SK-N-SH (cell line): ENCODE measurements at regions not wholly inside any gene's neighbourhood (a gene's known extent, or its start where the extent isn't known, plus 50 kb on each side); places are given as distances from the start of the nearest gene placed in this dataset.

Source experiments
- CTCF ChIA-PET: fragments of 300-600, 350-600 bp; formaldehyde crosslinking; extraction: SDS; loops from one replicate; lab custom pipeline; 2021; lab: Yijun Ruan, JAX
- POLR2A ChIA-PET: fragments of 350-600 bp; sonication (Branson Sonifier 250); formaldehyde crosslinking; extraction: SDS; loops from one replicate; lab custom pipeline; 2020; ENCODE audit warnings: antibody characterized with exemption, inconsistent platforms; lab: Yijun Ruan, JAX
- DNase-seq: peaks from one replicate; pipeline ENCODE4 v3.0.0; 2012
- H2AFZ ChIP-seq: fragments of 200-600 bp; sonication (generic); 2 replicates; pipeline ENCODE4 v1.8.1; 2016; ENCODE audit warnings: antibody characterized with exemption, mild to moderate bottlenecking, low read depth
- H3F3A ChIP-seq: fragments of 200-600 bp; sonication (generic); replicated peaks from 2 replicates; pipeline ENCODE3; 2016; ENCODE audit warnings: antibody characterized with exemption, mild to moderate bottlenecking; ENCODE audit not compliant: insufficient read depth
- H3K27ac ChIP-seq, 2 experiments: fragments of 200-500 bp in 1 of 2; fragments of 200-600 bp in 1 of 2; sonication (Bioruptor generic) in 1 of 2; sonication (generic), shearing (Covaris generic) in 1 of 2; 2 replicates each; pipeline versions ENCODE4 v1.5.1 to v1.6.1; 2014 to 2016; ENCODE audit warnings: low read depth in 2 of 2, inconsistent platforms in 1 of 2, low read length in 1 of 2, mild to moderate bottlenecking in 1 of 2, mixed read lengths in 1 of 2
- H3K27me3 ChIP-seq: fragments of 200-600 bp; sonication (generic), shearing (Covaris generic); 2 replicates; pipeline ENCODE4 v1.6.1; 2016; ENCODE audit warnings: mixed run types; ENCODE audit not compliant: insufficient read depth
- H3K36me3 ChIP-seq, 2 experiments: fragments of 200-500 bp in 1 of 2; fragments of 200-600 bp in 1 of 2; sonication (Bioruptor generic) in 1 of 2; sonication (generic) in 1 of 2; replicated peaks in 1 of 2; 2 replicates each; pipeline versions ENCODE3 to v1.5.1; 2014 to 2016; ENCODE audit warnings: low read length in 1 of 2, mild to moderate bottlenecking in 1 of 2; ENCODE audit not compliant: insufficient read depth in 2 of 2, control insufficient read depth in 1 of 2
- H3K4me1 ChIP-seq, 2 experiments: fragments of 200-500 bp in 1 of 2; fragments of 200-600 bp in 1 of 2; sonication (Bioruptor generic) in 1 of 2; sonication (generic), shearing (Covaris generic) in 1 of 2; 2 replicates each; pipeline versions ENCODE4 v1.5.1 to v1.6.1; 2014 to 2016; ENCODE audit warnings: low read depth in 1 of 2, low read length in 1 of 2, mixed run types in 1 of 2; ENCODE audit not compliant: insufficient read depth in 2 of 2, control insufficient read depth in 1 of 2
- H3K4me2 ChIP-seq: fragments of 200-600 bp; sonication (generic), shearing (Covaris generic); 2 replicates; pipeline ENCODE4 v1.6.1; 2017; ENCODE audit warnings: mixed run types
- H3K4me3 ChIP-seq, 2 experiments: fragments of 200-500 bp in 1 of 2; fragments of 200-600 bp in 1 of 2; sonication (Bioruptor generic) in 1 of 2; sonication (generic), shearing (Covaris generic) in 1 of 2; 2 replicates each; pipeline versions ENCODE4 v1.5.1 to v1.8.1; 2014 to 2016; ENCODE audit warnings: low read depth in 2 of 2, inconsistent platforms in 1 of 2, low read length in 1 of 2, mild to moderate bottlenecking in 1 of 2, mixed read lengths in 1 of 2, moderate library complexity in 1 of 2
- H3K79me2 ChIP-seq: fragments of 200-600 bp; sonication (generic); 2 replicates; pipeline ENCODE4 v1.8.1; 2017; ENCODE audit warnings: mild to moderate bottlenecking; ENCODE audit not compliant: insufficient read depth
- H3K9ac ChIP-seq: fragments of 200-600 bp; sonication (generic); 2 replicates; pipeline ENCODE4 v1.6.1; 2017; ENCODE audit warnings: mixed run types
- H3K9me2 ChIP-seq: fragments of 200-600 bp; sonication (generic); 2 replicates; pipeline ENCODE4 v1.6.1; 2017; ENCODE audit warnings: mixed run types
- H3K9me3 ChIP-seq: fragments of 200-600 bp; sonication (generic); 2 replicates; pipeline ENCODE4 v1.6.1; 2017; ENCODE audit warnings: mixed run types, mild to moderate bottlenecking, moderate library complexity
- H4K20me1 ChIP-seq: fragments of 200-600 bp; sonication (generic); 2 replicates; pipeline ENCODE4 v1.6.1; 2017; ENCODE audit warnings: mild to moderate bottlenecking, mixed run types; ENCODE audit not compliant: insufficient read depth
- EP300 ChIP-seq, 2 experiments: IDR thresholded peaks; 2 replicates each; pipeline versions ENCODE4 v1.4.0 to v1.6.1; 2012; ENCODE audit warnings: borderline replicate concordance in 1 of 2, low read depth in 1 of 2, low read length in 1 of 2
- EZH2phosphoT487 ChIP-seq: fragments of 200-600 bp; sonication (generic); IDR thresholded peaks from 2 replicates; pipeline ENCODE4 v1.6.1; 2017; ENCODE audit warnings: low read depth, mixed run types, mild to moderate bottlenecking, antibody characterized with exemption, moderate library complexity, borderline replicate concordance
- FOSL2 ChIP-seq: IDR thresholded peaks from 2 replicates; pipeline ENCODE4 v1.4.0; 2012; ENCODE audit warnings: low read depth, mild to moderate bottlenecking, moderate library complexity, borderline replicate concordance
- FOXJ3 ChIP-seq: sonication (generic); formaldehyde crosslinking; IDR thresholded peaks from 2 replicates; pipeline ENCODE4 v1.5.1; 2020; ENCODE audit warnings: mild to moderate bottlenecking, missing genetic modification reagents
- GABPA ChIP-seq: IDR thresholded peaks from 2 replicates; pipeline ENCODE4 v1.4.0; 2012; ENCODE audit warnings: low read depth, mild to moderate bottlenecking
- GATA2 ChIP-seq: sonication (generic); formaldehyde crosslinking; IDR thresholded peaks from 2 replicates; pipeline ENCODE4 v1.5.0; 2020; ENCODE audit warnings: mild to moderate bottlenecking, missing genetic modification reagents
- JUND ChIP-seq: IDR thresholded peaks from 2 replicates; pipeline ENCODE4 v1.4.0; 2012
- MAX ChIP-seq: IDR thresholded peaks from 2 replicates; pipeline ENCODE4 v1.4.0; 2012; ENCODE audit warnings: low read depth
- MEF2A ChIP-seq: IDR thresholded peaks from 2 replicates; pipeline ENCODE4 v1.4.0; 2012; ENCODE audit warnings: low read depth, borderline replicate concordance
- MXI1 ChIP-seq: IDR thresholded peaks from 2 replicates; pipeline ENCODE4 v1.6.1; 2012; ENCODE audit warnings: mild to moderate bottlenecking, low read depth, low read length, improper control_type of control experiment
- NFIC ChIP-seq: IDR thresholded peaks from 2 replicates; pipeline ENCODE4 v1.4.0; 2012; ENCODE audit warnings: borderline replicate concordance
- NRF1 ChIP-seq: IDR thresholded peaks from 2 replicates; pipeline ENCODE4 v1.6.1; 2012; ENCODE audit warnings: low read depth, mild to moderate bottlenecking, low read length
- POLR2AphosphoS5 ChIP-seq: IDR thresholded peaks from 2 replicates; pipeline ENCODE4 v1.6.1; 2012; ENCODE audit warnings: low read depth, low read length
- RCOR1 ChIP-seq: fragments of 150-350 bp; IDR thresholded peaks from 2 replicates; pipeline ENCODE4 v1.6.1; 2017; ENCODE audit warnings: antibody characterized with exemption, low read length
- REST ChIP-seq: IDR thresholded peaks from 2 replicates; pipeline ENCODE4 v1.6.1; 2012; ENCODE audit warnings: mild to moderate bottlenecking, low read depth, low read length, moderate library complexity
- SMC3 ChIP-seq: IDR thresholded peaks from 2 replicates; pipeline ENCODE4 v1.6.1; 2012; ENCODE audit warnings: low read depth, low read length, improper control_type of control experiment
- TCF12 ChIP-seq: IDR thresholded peaks from 2 replicates; pipeline ENCODE4 v1.4.0; 2012
- USF1 ChIP-seq: IDR thresholded peaks from 2 replicates; pipeline ENCODE4 v1.4.0; 2012; ENCODE audit warnings: low read depth, borderline replicate concordance
- USF2 ChIP-seq: fragments of 150-350 bp; IDR thresholded peaks from 2 replicates; pipeline ENCODE4 v1.6.1; 2017; ENCODE audit warnings: antibody characterized with exemption, low read length, low read depth, borderline replicate concordance
- WGBS: methylation state at CpG from one replicate; pipeline ENCODE4 v1.1.6; 2017; ENCODE audit warnings: low lambda C conversion rate; 5-methylcytosine and 5-hydroxymethylcytosine counted together

GRCh38 chr3:39716849-39717248, 92.6 kb upstream of the MYRIP start:
- H3K9me2 ChIP-seq, result no peaks in the 10 kb centered on the region
- H4K20me1 ChIP-seq, result no peaks in the 10 kb centered on the region
- no peak overlapping the region for H3K4me2 ChIP-seq
- POLR2A ChIA-PET, result no interaction called here
- TF ChIP-seq EZH2phosphoT487 (no peak), MAX (no peak)
- H3K79me2 ChIP-seq, result no peaks in the 10 kb centered on the region
- CTCF ChIA-PET, result interaction anchor here (0.9 to 1.5 kb wide), 2 partner anchors 82 to 462 kb away, joined by 3 to 5 read pairs; no protein-coding TSS in a partner anchor
- H3F3A ChIP-seq, result peaks cover 8% of the 10 kb centered on the region
- H3K9ac ChIP-seq, result no peak overlapping the region
- H3K27ac ChIP-seq, result no peak overlapping the region
- no peak overlapping the region for H3K4me3 ChIP-seq
- no peaks in the 10 kb centered on the region for H3K9me3 ChIP-seq
- peaks cover 0 to 8% of the 10 kb centered on the region in 2 experiments; a peak in 2 of 4 replicates for H3K4me1 ChIP-seq
- no peak overlapping the region for H2AFZ ChIP-seq
- DNase-seq, result no peak
- WGBS, result 85% methylated on average over 3 of the region's 3 CpGs
- no peaks in the 10 kb centered on the region for H3K27me3 ChIP-seq
- no peaks in the 10 kb centered on the region for H3K36me3 ChIP-seq

GRCh38 chr3:39718674-39719595, 90.5 kb upstream of the MYRIP start:
- Histone ChIP-seq H3K4me1 (peaks cover 0 to 8% of the 10 kb centered on the region in 2 experiments; a peak in 2 of 4 replicates), H3K4me3 (no peak overlapping the region), H4K20me1 (no peaks in the 10 kb centered on the region), H3K27me3 (no peaks in the 10 kb centered on the region), H2AFZ (peak overlapping the region; percentile 55; the same call in 1 of the 2 replicates), H3K9me2 (no peaks in the 10 kb centered on the region), H3F3A (peaks cover 8% of the 10 kb centered on the region), H3K79me2 (no peaks in the 10 kb centered on the region), H3K36me3 (no peaks in the 10 kb centered on the region), H3K27ac (peak overlapping the region in 1 of 2 experiments; percentile 57; a peak in 1 of 4 replicates), H3K4me2 (0 out of 2 replicates have a peak overlapping the region, but pooled peaks have one; percentile 22), H3K9me3 (no peaks in the 10 kb centered on the region), H3K9ac (no peak overlapping the region)
- ChIA-PET POLR2A (no interaction called here), CTCF (interaction anchor here (0.9 to 1.0 kb wide), 3 partner anchors 12 to 598 kb away, joined by 3 to 5 read pairs (median 4); no protein-coding TSS in a partner anchor)
- no peak for DNase-seq
- WGBS, result 43% methylated on average over 7 of the region's 7 CpGs
- no peak for TF ChIP-seq RCOR1
- no peak for TF ChIP-seq FOXJ3 (CRISPR knock-in tag)
- no peak for TF ChIP-seq MAX
- TF ChIP-seq TCF12, result peak; percentile 60
- no peak for TF ChIP-seq GABPA
- TF ChIP-seq GATA2 (CRISPR knock-in tag), result no peak
- no peak for TF ChIP-seq USF1
- TF ChIP-seq POLR2AphosphoS5, result no peak
- TF ChIP-seq JUND, result 0 out of 2 replicates have a peak, but pooled peaks have one; percentile 10
- no peak for TF ChIP-seq MEF2A
- no peak for TF ChIP-seq REST
- TF ChIP-seq NRF1, result no peak
- no peak for TF ChIP-seq USF2
- TF ChIP-seq FOSL2, result peak; percentile 72
- no peak for TF ChIP-seq MXI1
- no peak for TF ChIP-seq NFIC
- 0 out of 4 replicates have a peak, but pooled peaks of 1 of the 2 experiments have one; percentile 10 for TF ChIP-seq EP300 (IDR thresholded peaks at IDR 0.05; ENCODE audit: borderline replicate concordance in 1 of 2, low read depth in 1 of 2, low read length in 1 of 2)
- TF ChIP-seq SMC3, result no peak
